HepG2 (cell line): ENCODE measurements at regions not wholly inside any gene's neighbourhood (a gene's known extent, or its start where the extent isn't known, plus 50 kb on each side); places are given as distances from the start of the nearest gene placed in this dataset.
A peak's percentile ranks its signal among the peaks of the same experiment; 100 is the strongest.

ENCODE experiments used
- ATAC-seq: fragments of 200-7000 bp; cut with Tn5 transposase; 3 replicates; pipeline ENCODE4 v1.9.1; 2020; ENCODE audit warnings: mild to moderate bottlenecking, moderate library complexity
- BruUV-seq: library from RNA; stranded (reverse); fragments of 400-500 nt; replicated peaks from 2 replicates; lab custom pipeline; 2021; lab: Mats Ljungman, UMichigan
- CTCF ChIA-PET: fragments of 300-600 bp; formaldehyde crosslinking; extraction: SDS; loops from one replicate; lab custom pipeline; 2021; ENCODE audit warnings: low total read pairs, inconsistent platforms, low intra/inter-chr PET ratio; lab: Yijun Ruan, JAX
- POLR2A ChIA-PET: fragments of 350-600 bp; sonication (Branson Sonifier 250); formaldehyde crosslinking; loops from one replicate; lab custom pipeline; 2020; ENCODE audit warnings: antibody characterized with exemption, inconsistent platforms; lab: Yijun Ruan, JAX
- DNase-seq: peaks from one replicate; pipeline ENCODE4 v3.0.0-alpha.2; 2015; ENCODE audit warnings: low spot score
- FAIRE-seq: peaks from 3 replicates; lab custom pipeline; 2011; peaks lifted over from hg19 to GRCh38; lab: Jason Lieb, UNC
- H2AFZ ChIP-seq: one replicate; pipeline ENCODE4 v1.6.1; 2011; ENCODE audit warnings: low read length, inconsistent platforms
- H3K27ac ChIP-seq: fragments of 300-600 bp; 3 replicates; pipeline ENCODE4 v1.8.0; 2011; ENCODE audit warnings: mixed run types, mild to moderate bottlenecking, mixed read lengths, low read length, inconsistent platforms; ENCODE audit not compliant: insufficient read depth; ENCODE audit errors: extremely low read length
- H3K27me3 ChIP-seq, 2 experiments: fragments of 200-600 bp in 1 of 2; 2 replicates in 1 of 2; 3 replicates in 1 of 2; pipeline versions ENCODE4 v1.6.0 to v1.8.0; 2011; ENCODE audit warnings: low read length in 2 of 2, mild to moderate bottlenecking in 2 of 2, moderate library complexity in 2 of 2, inconsistent platforms in 1 of 2; ENCODE audit not compliant: insufficient read depth in 2 of 2, control insufficient read depth in 1 of 2
- H3K36me3 ChIP-seq, 2 experiments: fragments of 200-600 bp in 1 of 2; replicated peaks in 1 of 2; 2 replicates in 1 of 2; 3 replicates in 1 of 2; pipeline versions ENCODE4 v1.5.1 to v1.8.0; 2011; ENCODE audit warnings: low read length in 2 of 2, inconsistent platforms in 1 of 2; ENCODE audit not compliant: insufficient read depth in 2 of 2, control insufficient read depth in 1 of 2
- H3K4me1 ChIP-seq: 2 replicates; pipeline ENCODE4 v1.5.1; 2012; ENCODE audit warnings: low read length, inconsistent platforms; ENCODE audit not compliant: insufficient read depth
- H3K4me2 ChIP-seq: 2 replicates; pipeline ENCODE4 v1.6.0; 2011; ENCODE audit warnings: low read depth, low read length, inconsistent platforms
- H3K4me3 ChIP-seq, 3 experiments: fragments of 200-600 bp in 1 of 3; sonication (generic), shearing (Covaris generic) in 1 of 3; replicated peaks in 1 of 3; 2 replicates each; pipeline ENCODE4 v1.5.1; 2011 to 2016; ENCODE audit warnings: low read length in 3 of 3, inconsistent platforms in 2 of 3, low read depth in 2 of 3, mild to moderate bottlenecking in 2 of 3, control low read depth in 1 of 3, mixed read lengths in 1 of 3; ENCODE audit not compliant: insufficient read depth in 1 of 3
- H3K79me2 ChIP-seq: one replicate; pipeline ENCODE4 v1.6.1; 2011; ENCODE audit warnings: low read length, inconsistent platforms; ENCODE audit not compliant: insufficient read depth
- H3K9ac ChIP-seq: 2 replicates; pipeline ENCODE4 v1.6.0; 2011; ENCODE audit warnings: mild to moderate bottlenecking, low read depth, low read length, inconsistent platforms; ENCODE audit not compliant: insufficient read depth
- H3K9me3 ChIP-seq: 2 replicates; pipeline ENCODE4 v1.5.1; 2012; ENCODE audit warnings: mild to moderate bottlenecking, low read length
- H4K20me1 ChIP-seq: 2 replicates; pipeline ENCODE4 v1.6.0; 2011; ENCODE audit warnings: inconsistent platforms, mild to moderate bottlenecking, low read length, moderate library complexity; ENCODE audit not compliant: insufficient read depth
- STAG1 ChIP-seq: sonication (generic); formaldehyde crosslinking; IDR thresholded peaks from 2 replicates; pipeline ENCODE4 v1.4.0; 2020; ENCODE audit warnings: missing genetic modification reagents
- STAT5B ChIP-seq: sonication (generic); formaldehyde crosslinking; IDR thresholded peaks from 2 replicates; pipeline ENCODE4 v1.4.0; 2020; ENCODE audit warnings: missing genetic modification reagents
- ZNF737 ChIP-seq: sonication (generic); formaldehyde crosslinking; IDR thresholded peaks from 2 replicates; pipeline ENCODE4 v1.5.0; 2020; ENCODE audit warnings: missing genetic modification reagents, mild to moderate bottlenecking, borderline replicate concordance
- ZNF768 ChIP-seq: sonication (generic); formaldehyde crosslinking; IDR thresholded peaks from 2 replicates; pipeline ENCODE4 v1.4.0; 2020; ENCODE audit warnings: missing genetic modification reagents
- ZNF878 ChIP-seq: sonication (generic); formaldehyde crosslinking; IDR thresholded peaks from 2 replicates; pipeline ENCODE4 v1.8.1; 2023; ENCODE audit warnings: mild to moderate bottlenecking, missing genetic modification reagents, moderate library complexity
- WGBS: methylation state at CpG from one replicate; pipeline ENCODE4 v1.1.6; 2017; ENCODE audit warnings: low lambda C conversion rate; 5-methylcytosine and 5-hydroxymethylcytosine counted together
- in situ Hi-C: cut with HindIII; loops from 2 replicates; pipeline ENCODE4 v1.10.0; 2017; ENCODE audit warnings: low pct_unique_long_range_greater_than_20kb; ENCODE audit not compliant: extremely low pct_ligation_motif_present
- intact Hi-C: fragments of 100-400 bp; cut with micrococcal nuclease; formaldehyde crosslinking; loops from one replicate; pipeline ENCODE4 v1.10.0; 2022; ENCODE audit not compliant: unreplicated experiment
- TF ChIP-seq, protein P1 (sequence below): sonication (generic); formaldehyde crosslinking; IDR thresholded peaks from 2 replicates; pipeline ENCODE4 v1.4.0; 2020; ENCODE audit warnings: missing genetic modification reagents

DNA sequence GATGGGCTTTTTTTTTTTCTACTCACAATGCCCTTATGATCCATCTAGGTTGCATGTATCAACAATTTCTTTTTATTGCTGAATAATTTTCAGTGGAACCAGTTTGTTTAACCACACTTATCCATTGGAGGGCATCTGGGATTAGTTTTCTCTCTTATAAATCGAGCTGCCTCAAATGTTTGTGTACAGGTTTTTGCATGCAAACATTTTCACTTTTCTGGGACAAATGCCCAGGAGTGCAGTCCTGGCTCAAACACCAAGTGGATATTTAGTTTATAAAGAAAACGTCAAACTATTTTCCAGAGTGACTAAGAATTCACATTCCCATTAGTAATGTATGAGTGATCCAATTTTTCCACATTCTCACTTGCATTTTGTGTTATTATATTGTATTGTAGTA, 313.4 kb downstream of the CXCL12 start:
- no peaks in the 10 kb centered on the region for H3K79me2 ChIP-seq
- no TSS peak for BruUV-seq
- intact Hi-C loops = no loop called here
- ATAC-seq (no peak), DNase-seq (no peak), FAIRE-seq (no peak)
- ChIA-PET CTCF (no interaction called here), POLR2A (no interaction called here)
- in situ Hi-C loops = no loop called here
- H3K36me3 ChIP-seq = no peaks in the 10 kb centered on the region
- WGBS = 0% methylated on average over 2 of the region's 2 CpGs
- no peak overlapping the region for H3K9ac ChIP-seq
- TF ChIP-seq ZNF737 = no peak
- 0 out of 2 replicates have a peak, but pooled peaks have one; percentile 8 for TF ChIP-seq STAG1 (CRISPR knock-in tag)
- H4K20me1 ChIP-seq = no peaks in the 10 kb centered on the region
- 0 out of 2 replicates have a peak, but pooled peaks cover 4% of the 10 kb centered on the region for H3K9me3 ChIP-seq
- H3K4me2 ChIP-seq = no peak overlapping the region
- no peaks in the 10 kb centered on the region for H3K27me3 ChIP-seq
- peaks cover 11% of the 10 kb centered on the region; the same call in 1 of the 2 replicates for H3K4me1 ChIP-seq
- H2AFZ ChIP-seq = no peak overlapping the region
- no peak overlapping the region for H3K4me3 ChIP-seq
- H3K27ac ChIP-seq = no peak overlapping the region

DNA sequence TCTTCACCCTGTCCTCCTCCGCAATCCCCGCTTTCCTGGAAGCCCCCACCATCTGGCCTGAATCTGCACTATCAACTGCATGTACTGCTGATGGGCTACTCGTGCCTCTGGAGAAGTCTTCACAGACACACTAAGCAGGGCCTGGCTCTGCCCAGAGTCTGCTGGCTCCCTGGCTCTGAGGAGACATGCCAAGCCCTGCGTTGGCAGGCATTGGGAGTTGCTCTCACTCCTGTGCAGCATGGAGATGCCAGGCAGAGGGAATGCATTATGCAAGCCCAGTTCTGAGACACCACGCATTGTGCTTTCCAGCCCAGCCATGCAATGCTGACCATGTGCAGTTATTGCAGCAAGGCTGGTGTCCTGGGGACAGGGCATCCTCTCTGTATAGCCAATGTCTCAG, 314.6 kb downstream of the CXCL12 start:
- intact Hi-C loops (no loop called here), in situ Hi-C loops (no loop called here)
- 50% methylated on average over 4 of the region's 5 CpGs for WGBS
- TF ChIP-seq STAT5B (CRISPR knock-in tag) = no peak
- no peak for TF ChIP-seq ZNF768 (CRISPR knock-in tag)
- TF ChIP-seq, protein P1, sequence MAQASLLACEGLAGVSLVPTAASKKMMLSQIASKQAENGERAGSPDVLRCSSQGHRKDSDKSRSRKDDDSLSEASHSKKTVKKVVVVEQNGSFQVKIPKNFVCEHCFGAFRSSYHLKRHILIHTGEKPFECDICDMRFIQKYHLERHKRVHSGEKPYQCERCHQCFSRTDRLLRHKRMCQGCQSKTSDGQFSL (CRISPR knock-in tag) = no peak
- no peak for TF ChIP-seq ZNF878 (CRISPR knock-in tag)
- H3K79me2 ChIP-seq = no peaks in the 10 kb centered on the region
- H3K4me3 ChIP-seq = no peak overlapping the region
- no peak overlapping the region for H3K27ac ChIP-seq
- H2AFZ ChIP-seq = no peak overlapping the region
- H4K20me1 ChIP-seq = no peaks in the 10 kb centered on the region
- ATAC-seq = no peak
- FAIRE-seq = no peak
- DNase-seq = no peak
- H3K4me1 ChIP-seq = peaks cover 11% of the 10 kb centered on the region; the same call in 1 of the 2 replicates
- ChIA-PET CTCF (no interaction called here), POLR2A (no interaction called here)
- no TSS peak for BruUV-seq
- H3K9me3 ChIP-seq = 0 out of 2 replicates have a peak, but pooled peaks cover 4% of the 10 kb centered on the region
- H3K9ac ChIP-seq = no peak overlapping the region
- no peaks in the 10 kb centered on the region for H3K36me3 ChIP-seq
- H3K4me2 ChIP-seq = no peak overlapping the region
- H3K27me3 ChIP-seq = no peaks in the 10 kb centered on the region
